ENCODE measurements at regions not wholly inside any gene's neighbourhood (a gene's known extent, or its start where the extent isn't known, plus 50 kb on each side); places are given as distances from the start of the nearest gene placed in this dataset.

GRCh38 chr14:104438166-104438887, 141.2 kb upstream of the C14orf180 start:
- DNase-seq (ENCODE audit: low read depth): no peak

GRCh38 chr14:104439625-104440024, 139.9 kb upstream of the C14orf180 start:
- peaks cover 10% of the 10 kb centered on the region for H3K9me3 ChIP-seq (ENCODE audit: control insufficient read depth, low read length)
- no peaks in the 10 kb centered on the region for H3K4me1 ChIP-seq (ENCODE audit: control insufficient read depth, insufficient read depth, low read length)
- no peak for DNase-seq (ENCODE audit: low read depth)
- peaks cover 5% of the 10 kb centered on the region for H3K27me3 ChIP-seq (replicated peaks; ENCODE audit: control insufficient read depth, insufficient read depth, low read length)
- H3K4me3 ChIP-seq (ENCODE audit: low read length): no peak overlapping the region
- H3K36me3 ChIP-seq (ENCODE audit: control insufficient read depth, insufficient read depth, low read length, severe bottlenecking): no peaks in the 10 kb centered on the region
- no peak overlapping the region for H3K9ac ChIP-seq (ENCODE audit: low read length)

More at GRCh38 chr14:104438166-104438887, 141.2 kb upstream of the C14orf180 start:
- Histone ChIP-seq H3K4me1 (ENCODE audit: control insufficient read depth, insufficient read depth, low read length) (no peaks in the 10 kb centered on the region), H3K36me3 (ENCODE audit: control insufficient read depth, insufficient read depth, low read length, severe bottlenecking) (no peaks in the 10 kb centered on the region), H3K9me3 (ENCODE audit: control insufficient read depth, low read length) (peaks cover 10% of the 10 kb centered on the region), H3K9ac (ENCODE audit: low read length) (no peak overlapping the region), H3K4me3 (ENCODE audit: low read length) (no peak overlapping the region), H3K27me3 (replicated peaks; ENCODE audit: control insufficient read depth, insufficient read depth, low read length) (peaks cover 5% of the 10 kb centered on the region)

- Histone ChIP-seq H3K36me3 (ENCODE audit: control insufficient read depth, insufficient read depth, low read length, severe bottlenecking) (no peaks in the 10 kb centered on the region), H3K9ac (ENCODE audit: low read length) (no peak overlapping the region), H3K27me3 (replicated peaks; ENCODE audit: control insufficient read depth, insufficient read depth, low read length) (peaks cover 5% of the 10 kb centered on the region), H3K4me1 (ENCODE audit: control insufficient read depth, insufficient read depth, low read length) (no peaks in the 10 kb centered on the region), H3K9me3 (ENCODE audit: control insufficient read depth, low read length) (peaks cover 10% of the 10 kb centered on the region), H3K4me3 (ENCODE audit: low read length) (no peak overlapping the region)
- no peak for DNase-seq (ENCODE audit: low read depth)
Measured at GRCh38 chr14:104440297-104440956, 139.1 kb upstream of the C14orf180 start.

- no peak for DNase-seq (ENCODE audit: low read depth)
- Histone ChIP-seq H3K9ac (ENCODE audit: low read length) (no peak overlapping the region), H3K4me1 (ENCODE audit: control insufficient read depth, insufficient read depth, low read length) (no peaks in the 10 kb centered on the region), H3K27me3 (replicated peaks; ENCODE audit: control insufficient read depth, insufficient read depth, low read length) (peaks cover 5% of the 10 kb centered on the region), H3K4me3 (ENCODE audit: low read length) (no peak overlapping the region), H3K36me3 (ENCODE audit: control insufficient read depth, insufficient read depth, low read length, severe bottlenecking) (no peaks in the 10 kb centered on the region), H3K9me3 (ENCODE audit: control insufficient read depth, low read length) (peaks cover 10% of the 10 kb centered on the region)
Measured at GRCh38 chr14:104441275-104442106, 138.1 kb upstream of the C14orf180 start.

GRCh38 chr14:104442107-104442551, 137.4 kb upstream of the C14orf180 start:
- Histone ChIP-seq H3K4me1 (ENCODE audit: control insufficient read depth, insufficient read depth, low read length) (no peaks in the 10 kb centered on the region), H3K9me3 (ENCODE audit: control insufficient read depth, low read length) (peaks cover 10% of the 10 kb centered on the region), H3K9ac (ENCODE audit: low read length) (no peak overlapping the region), H3K4me3 (ENCODE audit: low read length) (no peak overlapping the region), H3K27me3 (replicated peaks; ENCODE audit: control insufficient read depth, insufficient read depth, low read length) (peaks cover 5% of the 10 kb centered on the region), H3K36me3 (ENCODE audit: control insufficient read depth, insufficient read depth, low read length, severe bottlenecking) (no peaks in the 10 kb centered on the region)
- DNase-seq (ENCODE audit: low read depth): no peak

- H3K36me3 ChIP-seq (ENCODE audit: control insufficient read depth, insufficient read depth, low read length, severe bottlenecking): no peaks in the 10 kb centered on the region
- no peak overlapping the region for H3K4me3 ChIP-seq (ENCODE audit: low read length)
- H3K27me3 ChIP-seq (replicated peaks; ENCODE audit: control insufficient read depth, insufficient read depth, low read length): peaks cover 5% of the 10 kb centered on the region
- no peak for DNase-seq (ENCODE audit: low read depth)
- H3K9ac ChIP-seq (ENCODE audit: low read length): no peak overlapping the region
- H3K9me3 ChIP-seq (ENCODE audit: control insufficient read depth, low read length): peaks cover 12% of the 10 kb centered on the region
- no peaks in the 10 kb centered on the region for H3K4me1 ChIP-seq (ENCODE audit: control insufficient read depth, insufficient read depth, low read length)
Measured at GRCh38 chr14:104442631-104443390, 136.8 kb upstream of the C14orf180 start.

- Histone ChIP-seq H3K9me3 (ENCODE audit: control insufficient read depth, low read length) (peaks cover 20% of the 10 kb centered on the region), H3K4me3 (ENCODE audit: low read length) (no peak overlapping the region)
- DNase-seq (ENCODE audit: low read depth): no peak
Measured at GRCh38 chr14:104443391-104444158, 136.0 kb upstream of the C14orf180 start.

GRCh38 chr14:104444159-104445030, 135.2 kb upstream of the C14orf180 start:
- H3K36me3 ChIP-seq (ENCODE audit: control insufficient read depth, insufficient read depth, low read length, severe bottlenecking): no peaks in the 10 kb centered on the region
- peaks cover 5% of the 10 kb centered on the region for H3K27me3 ChIP-seq (replicated peaks; ENCODE audit: control insufficient read depth, insufficient read depth, low read length)
- H3K4me1 ChIP-seq (ENCODE audit: control insufficient read depth, insufficient read depth, low read length): no peaks in the 10 kb centered on the region
- DNase-seq (ENCODE audit: low read depth): no peak
- peaks cover 22% of the 10 kb centered on the region for H3K9me3 ChIP-seq (ENCODE audit: control insufficient read depth, low read length)
- H3K4me3 ChIP-seq (ENCODE audit: low read length): no peak overlapping the region
- H3K9ac ChIP-seq (ENCODE audit: low read length): no peak overlapping the region

More at GRCh38 chr14:104443391-104444158, 136.0 kb upstream of the C14orf180 start:
- Histone ChIP-seq H3K36me3 (ENCODE audit: control insufficient read depth, insufficient read depth, low read length, severe bottlenecking) (no peaks in the 10 kb centered on the region), H3K4me1 (ENCODE audit: control insufficient read depth, insufficient read depth, low read length) (no peaks in the 10 kb centered on the region), H3K27me3 (replicated peaks; ENCODE audit: control insufficient read depth, insufficient read depth, low read length) (peaks cover 5% of the 10 kb centered on the region), H3K9ac (ENCODE audit: low read length) (no peak overlapping the region)

- H3K36me3 ChIP-seq (ENCODE audit: control insufficient read depth, insufficient read depth, low read length, severe bottlenecking): no peaks in the 10 kb centered on the region
- H3K4me3 ChIP-seq (ENCODE audit: low read length): no peak overlapping the region
- H3K4me1 ChIP-seq (ENCODE audit: control insufficient read depth, insufficient read depth, low read length): no peaks in the 10 kb centered on the region
- peaks cover 5% of the 10 kb centered on the region for H3K27me3 ChIP-seq (replicated peaks; ENCODE audit: control insufficient read depth, insufficient read depth, low read length)
- DNase-seq (ENCODE audit: low read depth): no peak
- H3K9me3 ChIP-seq (ENCODE audit: control insufficient read depth, low read length): peaks cover 23% of the 10 kb centered on the region
- H3K9ac ChIP-seq (ENCODE audit: low read length): no peak overlapping the region
Measured at GRCh38 chr14:104445086-104445485, 134.5 kb upstream of the C14orf180 start.
